Non-pigmented ciliary epithelial cell (primary cell): ENCODE measurements at regions not wholly inside any gene's neighbourhood (a gene's known extent, or its start where the extent isn't known, plus 50 kb on each side); places are given as distances from the start of the nearest gene placed in this dataset.

Experiments used
- DNase-seq: peaks from one replicate; pipeline ENCODE4 v3.0.0-alpha.2; 2010; ENCODE audit warnings: low read depth

GRCh38 chr1:57922130-57922529 is 498.3 kb upstream of the DAB1 start:
- DNase-seq: no peak

GRCh38 chr1:57916041-57916440 is 492.2 kb upstream of the DAB1 start:
- no peak for DNase-seq

- DNase-seq: no peak
These were observed 487.6 kb upstream of the DAB1 start for GRCh38 chr1:57911427-57911826.

- no peak for DNase-seq
These were observed 486.9 kb upstream of the DAB1 start for GRCh38 chr1:57910782-57911181.

GRCh38 chr1:57910305-57910704 is 486.4 kb upstream of the DAB1 start:
- DNase-seq: no peak

GRCh38 chr1:57908147-57908890 is 484.5 kb upstream of the DAB1 start:
- DNase-seq: no peak

- DNase-seq: no peak
These were observed 477.5 kb upstream of the DAB1 start for GRCh38 chr1:57901208-57901919.

GRCh38 chr1:57898531-57898930 is 474.7 kb upstream of the DAB1 start:
- DNase-seq: no peak

- no peak for DNase-seq
These were observed 473.7 kb upstream of the DAB1 start for GRCh38 chr1:57897581-57897980.

- DNase-seq: no peak
These were observed 470.5 kb upstream of the DAB1 start for GRCh38 chr1:57894315-57894714.

GRCh38 chr1:57889676-57890320 is 465.9 kb upstream of the DAB1 start:
- no peak for DNase-seq

GRCh38 chr1:57887964-57888491 is 464.2 kb upstream of the DAB1 start:
- no peak for DNase-seq

GRCh38 chr1:57886376-57886775 is 462.5 kb upstream of the DAB1 start:
- no peak for DNase-seq

- no peak for DNase-seq
These were observed 459.8 kb upstream of the DAB1 start for GRCh38 chr1:57883642-57883995.

GRCh38 chr1:57882934-57883641 is 459.2 kb upstream of the DAB1 start:
- DNase-seq: no peak

- no peak for DNase-seq
These were observed 458.2 kb upstream of the DAB1 start for GRCh38 chr1:57882072-57882471.

GRCh38 chr1:57881639-57882038 is 457.8 kb upstream of the DAB1 start:
- no peak for DNase-seq

- no peak for DNase-seq
These were observed 455.8 kb upstream of the DAB1 start for GRCh38 chr1:57879700-57880099.

GRCh38 chr1:57874418-57874877 is 450.6 kb upstream of the DAB1 start:
- DNase-seq: no peak

GRCh38 chr1:57872913-57873312 is 449.1 kb upstream of the DAB1 start:
- no peak for DNase-seq

- no peak for DNase-seq
These were observed 445.0 kb upstream of the DAB1 start for GRCh38 chr1:57868908-57869307.

- DNase-seq: no peak
These were observed 444.4 kb upstream of the DAB1 start for GRCh38 chr1:57868239-57868638.
